ENCODE measurements at regions not wholly inside any gene's neighbourhood (a gene's known extent, or its start where the extent isn't known, plus 50 kb on each side); places are given as distances from the start of the nearest gene placed in this dataset.
"Not testable (repeated sequence)": the region's sequence is repeated elsewhere in the genome, so short reads cannot be mapped to it uniquely, and the experiment has no call there.

DNA sequence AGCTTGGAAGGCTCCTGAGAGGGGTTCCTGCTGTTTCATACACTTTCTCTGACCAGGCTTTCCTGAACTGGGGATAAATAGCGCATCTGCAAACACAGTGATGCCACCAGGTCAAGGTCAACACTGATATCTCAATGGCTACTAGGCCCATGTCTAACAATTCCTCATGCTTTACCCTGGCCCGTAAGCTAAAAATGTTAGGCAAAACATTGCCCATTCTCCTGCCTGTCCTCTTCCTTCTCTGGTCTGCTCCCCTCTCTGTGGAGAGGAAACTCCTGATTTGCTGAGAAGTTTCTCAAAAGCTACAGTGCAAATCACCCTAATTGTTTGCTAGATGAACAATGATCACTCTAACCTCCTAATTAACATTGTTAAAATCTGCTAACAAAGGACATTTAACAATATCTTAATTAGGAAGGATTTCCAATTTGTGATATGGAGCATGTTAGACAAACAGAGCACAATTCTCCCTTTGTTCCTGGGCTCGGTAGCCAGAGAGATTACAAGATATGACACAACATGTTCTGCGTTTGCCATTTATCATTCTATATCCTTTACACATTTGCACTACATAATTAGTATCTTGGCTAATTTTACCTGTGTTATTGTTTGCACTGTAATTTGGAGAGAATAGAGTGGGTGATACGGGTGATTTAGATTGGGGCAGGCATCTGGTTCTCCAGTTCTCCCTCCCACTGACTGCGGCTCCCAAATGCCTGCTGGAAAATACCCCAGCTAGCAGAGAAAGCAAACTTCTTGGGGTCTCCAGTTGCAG is 266.8 kb downstream of the CD83 start:
- in situ Hi-C loops (cut with MboI; ENCODE audit: low sequenced_read_pairs), result no loop called here

DNA sequence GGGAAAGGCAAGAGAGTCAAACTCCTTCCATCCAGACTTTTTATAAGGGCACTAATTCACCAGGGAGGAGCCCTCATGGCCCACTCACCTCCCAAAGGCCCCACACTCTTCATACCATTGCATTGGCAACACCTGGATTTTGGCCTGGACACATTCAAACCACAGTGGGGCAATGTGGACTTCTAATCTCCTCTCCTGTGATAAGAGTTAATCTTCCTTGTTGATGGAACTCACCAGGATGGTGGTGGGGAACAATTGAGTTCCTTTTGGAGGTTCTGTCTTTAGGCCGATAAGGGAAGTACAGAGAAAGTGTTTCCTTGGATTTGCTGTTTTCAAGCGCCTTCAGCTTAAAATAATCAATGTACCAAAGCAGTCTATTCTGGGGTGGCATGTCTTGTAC is 268.7 kb downstream of the CD83 start:
- in situ Hi-C loops (cut with MboI; ENCODE audit: low sequenced_read_pairs), result no loop called here

DNA sequence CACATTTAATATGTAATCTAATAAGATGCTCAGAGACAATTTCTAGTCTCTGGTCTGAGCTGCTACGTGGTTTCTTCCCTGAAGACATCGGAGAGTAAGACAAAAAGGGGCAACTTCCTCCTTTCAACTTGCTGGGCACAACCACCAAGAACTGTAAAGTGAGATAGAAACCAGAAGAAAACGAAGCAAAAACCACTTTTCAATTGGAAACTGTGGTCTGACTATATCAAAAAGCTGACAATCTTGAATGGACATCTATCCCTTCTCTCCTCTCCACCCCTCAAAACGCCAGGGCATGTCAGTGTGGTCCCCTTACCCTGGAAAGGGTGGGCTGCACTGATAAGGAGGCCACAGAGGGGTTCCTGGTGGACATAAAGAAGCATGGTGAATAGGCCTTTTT is 269.1 kb downstream of the CD83 start:
- in situ Hi-C loops (cut with MboI; ENCODE audit: low sequenced_read_pairs), result no loop called here

DNA sequence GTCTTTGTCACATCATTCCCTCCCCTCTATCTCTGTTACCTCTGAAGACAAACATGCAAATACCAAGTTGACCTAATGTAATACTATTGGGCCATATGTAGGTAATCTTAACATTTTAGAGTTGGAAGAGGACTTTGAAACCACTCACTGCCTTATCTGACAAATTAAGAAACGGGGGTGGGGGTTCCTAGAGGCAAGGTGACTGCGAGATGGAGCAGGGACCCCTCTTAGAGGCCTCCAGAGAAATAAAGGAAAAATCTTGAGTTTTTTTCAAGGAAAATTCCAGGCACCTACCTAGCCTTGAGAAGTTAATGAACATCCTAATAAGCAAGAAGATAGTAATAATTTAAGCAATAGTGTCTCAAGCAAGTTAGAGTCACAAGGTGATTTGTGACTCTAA is 270.8 kb downstream of the CD83 start:
- in situ Hi-C loops (cut with MboI; ENCODE audit: low sequenced_read_pairs), result no loop called here

DNA sequence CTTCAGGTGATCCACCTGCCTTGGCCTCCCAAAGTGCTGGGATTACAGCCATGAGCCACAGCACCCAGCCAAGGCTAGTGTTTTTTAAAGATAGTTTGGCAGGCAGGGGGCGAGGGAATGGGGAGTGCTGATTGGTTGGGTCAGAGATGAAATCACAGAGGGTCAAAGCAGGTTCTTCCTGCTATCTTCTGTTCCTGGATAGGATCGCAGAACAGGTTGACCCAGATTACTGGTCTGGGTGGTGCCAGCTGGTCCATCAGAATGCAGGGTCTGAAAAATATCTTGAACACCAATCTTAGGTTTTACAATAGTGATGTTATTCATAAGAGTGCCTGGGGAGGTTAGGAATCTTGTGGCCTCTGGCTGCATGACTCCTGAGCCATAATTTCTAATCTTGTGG is 272.2 kb downstream of the CD83 start:
- in situ Hi-C loops (cut with MboI; ENCODE audit: low sequenced_read_pairs), result not testable (repeated sequence)

DNA sequence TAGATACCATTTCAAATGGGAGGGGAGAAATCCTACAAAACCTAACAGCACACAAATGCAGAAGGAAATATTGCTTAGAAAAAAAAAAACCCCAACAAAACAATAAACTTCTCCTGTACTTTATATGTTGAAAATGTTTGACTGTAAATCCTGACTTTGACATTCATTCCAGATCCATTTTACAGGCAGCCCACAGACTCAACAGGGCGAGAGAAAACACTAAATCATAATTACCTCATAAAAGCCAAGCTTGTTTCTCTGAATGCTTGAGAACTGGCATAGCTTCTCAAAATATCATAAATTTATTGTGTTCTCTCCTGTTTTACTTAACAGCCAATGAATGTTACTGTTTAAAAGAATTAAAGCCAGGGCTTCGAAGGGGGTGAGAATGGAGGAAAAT is 273.2 kb downstream of the CD83 start:
- in situ Hi-C loops (cut with MboI; ENCODE audit: low sequenced_read_pairs), result no loop called here

DNA sequence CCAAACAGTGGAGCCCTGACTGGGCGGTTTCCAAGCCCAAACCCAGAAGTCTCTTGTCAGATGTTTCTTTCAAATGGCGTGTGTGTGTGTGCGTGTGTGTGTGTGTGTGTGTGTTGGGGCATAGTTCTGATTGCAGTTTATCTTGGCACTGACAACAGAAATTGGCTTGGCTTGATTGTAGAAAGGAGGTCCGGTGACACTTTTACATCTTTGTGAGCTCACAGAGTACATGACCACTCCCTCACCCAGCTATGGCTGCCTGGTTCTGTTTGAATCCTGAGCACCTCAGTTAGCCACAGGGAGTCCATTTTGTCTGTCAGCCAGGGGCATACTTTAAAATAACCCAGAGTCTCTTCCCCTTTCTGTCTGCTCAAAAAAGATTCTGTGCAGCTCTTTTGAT is 276.3 kb downstream of the CD83 start:
- in situ Hi-C loops (cut with MboI; ENCODE audit: low sequenced_read_pairs), result no loop called here

DNA sequence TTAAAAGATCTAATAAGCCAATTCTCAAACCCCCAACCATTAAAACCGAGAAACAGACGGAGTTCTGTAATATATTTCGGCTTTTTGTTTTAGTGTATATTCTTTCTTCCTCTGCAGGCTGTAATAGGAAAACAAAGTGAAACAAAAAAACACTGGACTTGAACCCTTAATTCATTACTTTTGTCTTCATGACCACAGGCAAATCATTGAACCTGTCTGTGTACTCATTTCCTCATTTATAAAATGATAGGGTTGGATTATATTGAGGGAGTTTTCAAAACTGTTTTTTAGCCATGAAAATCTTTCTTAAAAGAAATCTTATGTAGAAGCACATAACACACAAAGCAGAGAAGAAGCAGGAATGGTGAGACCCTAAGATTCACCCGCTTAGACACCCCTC is 278.8 kb downstream of the CD83 start:
- in situ Hi-C loops (cut with MboI; ENCODE audit: low sequenced_read_pairs), result no loop called here

DNA sequence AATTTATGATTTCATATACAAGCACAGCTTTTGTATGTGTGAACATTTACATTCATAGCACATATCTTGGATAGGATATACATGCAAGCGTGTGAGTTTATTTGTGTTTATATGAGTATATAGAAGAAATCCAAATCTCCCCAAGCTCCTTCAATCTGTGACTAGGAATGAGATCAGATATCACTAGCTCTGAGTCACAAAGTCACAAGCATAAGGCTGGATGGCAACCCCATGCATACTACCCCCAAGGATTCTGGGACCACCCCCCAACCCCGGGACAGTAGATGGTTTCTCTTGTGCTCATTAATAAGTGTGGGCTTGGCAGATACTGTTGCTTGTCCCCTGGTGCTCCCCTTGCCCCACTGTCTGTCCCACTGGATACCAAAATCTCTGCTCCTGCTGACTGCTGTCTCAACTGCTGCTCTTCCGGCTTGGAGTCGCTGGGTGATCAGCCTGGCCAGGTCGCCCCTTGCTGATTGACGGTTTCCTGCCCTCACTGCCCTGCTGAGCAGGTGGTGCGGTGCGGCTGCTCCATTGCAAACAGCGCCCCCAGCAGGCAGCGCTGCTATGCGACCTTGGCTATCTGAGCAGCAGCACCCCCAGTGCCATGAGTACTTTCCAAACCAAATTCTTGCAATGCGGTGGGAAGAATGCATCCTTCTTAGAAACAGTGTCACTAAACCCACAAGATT is 279.4 kb downstream of the CD83 start:
- in situ Hi-C loops (cut with MboI; ENCODE audit: low sequenced_read_pairs), result no loop called here

DNA sequence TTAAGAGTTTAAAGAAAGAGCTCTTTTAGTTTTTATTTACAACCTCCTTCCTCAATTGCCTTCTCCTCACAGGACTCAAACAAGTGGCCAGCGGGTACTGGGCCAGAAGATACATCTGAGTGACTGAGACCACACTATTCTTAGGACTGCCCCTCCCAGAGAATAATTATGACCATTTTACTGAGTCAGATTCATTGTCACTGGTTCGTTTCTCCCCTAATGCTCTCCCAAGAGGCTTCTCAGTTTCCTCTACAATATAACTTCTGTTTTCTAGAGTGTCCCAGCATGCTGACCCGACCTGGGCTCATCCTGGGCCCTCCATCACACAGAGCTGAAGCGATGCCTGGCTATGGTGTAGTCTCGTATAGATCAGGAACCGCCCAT is 279.9 kb downstream of the CD83 start:
- in situ Hi-C loops (cut with MboI; ENCODE audit: low sequenced_read_pairs), result no loop called here

DNA sequence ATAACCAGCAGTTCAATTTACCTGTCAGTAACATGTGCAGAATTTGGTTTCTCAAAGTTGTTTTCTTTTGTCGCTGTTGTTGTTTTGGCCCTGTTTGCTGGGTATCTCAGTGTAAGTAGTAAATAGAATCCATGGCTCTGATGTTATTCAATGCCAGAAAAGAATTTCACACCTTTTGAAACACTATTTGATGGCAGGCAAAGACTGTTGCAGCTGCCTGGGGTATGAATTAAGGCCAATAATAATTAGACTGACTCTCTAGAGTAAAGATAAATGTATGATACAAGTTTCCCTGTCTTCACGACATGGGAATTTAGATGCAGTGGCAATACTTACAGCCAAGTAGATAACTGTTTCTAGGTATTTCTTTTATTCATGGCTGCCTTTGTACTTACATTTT is 281.4 kb downstream of the CD83 start:
- in situ Hi-C loops (cut with MboI; ENCODE audit: low sequenced_read_pairs), result no loop called here

DNA sequence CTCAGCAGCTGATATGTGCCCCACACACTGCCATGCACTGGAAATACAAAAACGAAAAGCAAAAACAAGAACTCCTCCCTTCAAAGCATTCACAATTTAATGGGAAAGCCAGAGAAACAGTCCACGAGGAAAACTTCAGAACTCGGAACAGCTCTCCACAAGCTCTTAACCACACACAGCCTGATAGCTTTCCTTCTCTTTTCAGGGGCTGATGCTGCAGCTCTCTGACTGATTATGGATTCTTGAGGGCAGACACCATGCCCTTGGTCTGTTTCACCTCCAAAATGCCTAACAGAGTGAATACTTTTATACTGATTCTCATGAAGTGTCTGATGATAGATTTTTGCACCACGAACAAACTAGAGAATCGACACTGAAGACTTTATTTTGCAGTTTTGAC is 282.1 kb downstream of the CD83 start:
- in situ Hi-C loops (cut with MboI; ENCODE audit: low sequenced_read_pairs), result no loop called here

DNA sequence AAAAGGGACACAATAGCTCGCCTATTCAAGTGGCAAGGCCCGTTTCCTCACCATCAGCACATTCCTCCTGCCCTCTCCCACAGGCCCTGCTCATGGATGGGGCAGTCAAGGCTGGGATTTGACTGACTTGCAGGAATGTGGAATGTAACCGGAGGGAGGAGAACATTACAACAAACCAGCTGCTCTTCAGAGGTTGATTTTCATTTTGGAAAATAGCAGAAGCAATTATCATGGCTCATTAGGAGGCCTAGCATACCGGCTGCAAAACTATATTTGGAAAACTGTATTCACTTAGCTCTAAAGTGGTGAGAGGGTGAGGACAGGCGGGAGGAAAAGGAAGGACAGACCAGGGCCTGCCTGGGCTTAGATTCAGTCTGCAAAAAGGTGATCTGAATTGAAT is 283.7 kb downstream of the CD83 start:
- in situ Hi-C loops (cut with MboI; ENCODE audit: low sequenced_read_pairs), result no loop called here

DNA sequence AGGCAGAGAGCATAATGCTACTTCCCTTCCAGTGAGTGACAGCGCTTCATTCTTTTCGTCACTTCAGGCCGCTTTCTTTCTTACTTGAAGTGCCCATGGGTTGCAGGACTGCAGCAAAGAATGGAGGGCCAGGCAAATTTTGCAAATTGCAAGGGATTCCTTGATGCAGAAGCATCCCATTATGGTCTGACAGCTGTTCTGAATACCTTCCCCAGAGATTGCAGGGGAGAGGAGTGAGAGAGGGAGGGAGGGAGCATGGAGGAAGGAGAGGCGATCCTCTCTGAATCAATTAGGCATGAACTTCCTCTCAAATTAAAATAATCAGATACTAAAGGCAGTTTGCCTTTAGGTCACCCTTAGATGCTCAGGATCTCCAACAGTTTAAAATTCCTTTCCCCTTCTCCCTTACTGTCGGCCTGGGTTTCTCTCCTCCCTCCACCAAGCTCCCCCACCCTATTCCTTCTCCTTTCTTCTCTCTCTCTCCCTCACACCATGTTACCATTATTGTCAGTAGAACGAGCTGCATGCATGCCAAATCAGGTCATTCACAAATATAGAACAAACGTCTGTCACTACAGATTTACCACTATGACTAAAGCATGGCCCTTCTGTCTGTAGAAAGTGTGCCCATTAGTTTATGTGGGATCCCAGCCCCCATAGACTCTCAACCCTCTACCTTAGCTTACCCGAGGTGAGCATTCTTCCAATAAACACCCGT is 289.2 kb downstream of the CD83 start:
- in situ Hi-C loops (cut with MboI; ENCODE audit: low sequenced_read_pairs), result no loop called here

DNA sequence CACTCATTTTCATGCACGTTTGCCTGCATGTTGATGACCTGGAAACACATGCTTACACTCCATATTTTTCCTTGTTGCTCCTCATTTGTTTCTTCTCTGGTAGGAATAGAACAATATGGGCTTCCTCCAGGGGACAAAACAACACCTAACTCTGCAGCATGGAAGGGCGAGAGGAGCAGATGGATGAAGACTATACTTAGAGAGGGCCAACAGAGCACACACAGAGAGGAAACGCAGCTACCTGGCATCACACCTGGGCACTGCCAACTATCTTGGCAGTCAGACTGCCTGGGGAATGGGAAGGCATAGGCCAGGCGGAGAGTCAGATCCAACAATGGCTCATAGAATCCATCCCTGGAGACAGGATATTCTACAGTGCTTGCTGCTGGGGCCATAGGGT is 290.9 kb downstream of the CD83 start:
- in situ Hi-C loops (cut with MboI; ENCODE audit: low sequenced_read_pairs), result no loop called here

DNA sequence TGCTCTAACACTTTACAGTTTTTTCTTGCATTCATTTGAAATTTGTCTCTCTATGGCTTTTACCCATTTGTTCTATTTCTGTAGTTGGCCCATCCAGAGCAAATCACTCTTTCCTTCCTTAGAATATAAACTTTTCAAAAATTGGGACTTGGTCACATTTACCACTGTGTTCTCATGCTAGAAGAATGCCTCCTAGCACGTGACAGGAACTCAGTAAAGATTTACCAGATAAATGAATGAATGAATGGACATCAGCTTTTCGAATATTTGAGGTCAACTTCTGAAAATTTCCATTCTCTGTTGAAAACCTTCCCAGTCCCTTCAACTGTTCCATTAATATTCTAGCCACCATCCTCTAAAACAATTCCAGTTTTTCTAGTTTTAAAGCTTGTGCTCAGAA is 294.5 kb downstream of the CD83 start:
- in situ Hi-C loops (cut with MboI; ENCODE audit: low sequenced_read_pairs), result no loop called here

DNA sequence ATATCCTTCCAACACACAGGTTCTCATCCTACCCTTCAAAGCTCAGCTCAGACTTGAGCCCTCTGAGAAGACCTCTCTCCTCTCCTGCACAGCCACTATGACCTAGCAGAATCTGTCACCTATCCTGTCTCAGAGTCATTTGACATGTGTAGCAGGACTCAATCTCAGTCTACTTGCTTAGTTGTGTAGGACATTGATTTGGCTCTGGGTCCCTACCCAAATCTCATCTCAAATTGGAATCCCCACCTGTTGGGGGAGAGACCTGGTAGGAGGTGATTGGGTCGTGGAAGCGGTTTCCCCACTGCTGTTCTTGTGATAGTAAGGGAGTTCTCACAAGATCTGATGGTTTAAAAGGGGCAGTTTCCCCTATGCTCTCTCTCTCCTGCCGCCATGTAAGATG is 297.9 kb downstream of the CD83 start:
- in situ Hi-C loops (cut with MboI; ENCODE audit: low sequenced_read_pairs), result no loop called here

DNA sequence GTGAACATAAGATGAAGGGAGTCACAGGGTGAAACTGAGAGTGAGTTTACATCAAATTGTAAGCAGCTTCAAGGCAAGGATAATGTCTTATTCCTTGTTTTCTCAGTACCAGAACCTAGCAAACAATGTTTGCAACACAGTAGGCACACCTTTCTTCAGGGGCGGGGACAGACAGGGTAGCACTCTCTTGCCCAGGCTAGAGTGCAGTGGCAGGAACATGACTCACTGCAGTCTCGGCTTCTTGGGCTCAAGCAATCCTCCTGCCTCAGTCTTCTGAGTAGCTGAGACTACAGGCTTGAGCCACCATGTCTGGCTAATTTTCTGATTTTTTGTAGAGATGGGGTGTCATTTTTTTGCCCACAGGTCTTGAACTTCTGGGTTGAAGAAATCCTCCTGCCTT is 299.8 kb downstream of the CD83 start:
- in situ Hi-C loops (cut with MboI; ENCODE audit: low sequenced_read_pairs), result no loop called here

DNA sequence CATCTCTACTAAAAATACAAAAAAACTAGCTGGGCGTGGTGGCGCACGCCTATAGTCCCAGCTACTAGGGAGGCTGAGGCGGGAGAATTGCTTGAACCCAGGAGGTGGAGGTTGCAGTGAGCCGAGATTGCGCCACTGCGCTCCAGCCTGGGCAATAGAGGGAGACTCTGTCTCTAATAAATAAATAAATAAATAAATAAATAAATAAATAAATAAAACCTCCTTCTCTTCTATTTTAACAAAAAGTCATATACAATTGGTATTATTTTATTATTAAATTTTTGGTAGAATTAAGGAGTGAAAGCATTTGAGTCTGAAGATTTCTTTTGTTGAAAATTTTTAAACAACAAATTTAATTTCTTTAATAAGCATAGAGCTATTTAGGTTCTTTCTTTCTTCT is 301.7 kb downstream of the CD83 start:
- in situ Hi-C loops (cut with MboI; ENCODE audit: low sequenced_read_pairs), result not testable (repeated sequence)

DNA sequence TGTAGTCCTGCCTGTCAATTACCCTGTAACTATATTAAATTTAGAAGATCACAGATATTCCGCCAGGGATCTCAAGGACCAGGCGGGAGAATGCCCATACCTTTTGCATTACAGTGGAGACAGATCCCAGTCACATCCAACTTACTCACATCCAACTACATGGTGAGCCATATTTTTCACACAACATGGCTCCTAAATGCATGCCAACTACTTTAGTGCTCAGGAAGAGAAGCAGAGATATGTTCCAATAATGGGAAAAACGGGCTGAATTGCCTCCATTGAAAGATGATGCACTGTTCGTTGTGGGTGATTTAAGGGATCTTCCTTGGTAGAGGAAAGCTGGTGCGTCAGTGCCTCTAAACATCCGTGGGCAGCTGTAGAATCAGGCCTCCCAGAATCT is 304.5 kb downstream of the CD83 start:
- in situ Hi-C loops (cut with MboI; ENCODE audit: low sequenced_read_pairs), result no loop called here

DNA sequence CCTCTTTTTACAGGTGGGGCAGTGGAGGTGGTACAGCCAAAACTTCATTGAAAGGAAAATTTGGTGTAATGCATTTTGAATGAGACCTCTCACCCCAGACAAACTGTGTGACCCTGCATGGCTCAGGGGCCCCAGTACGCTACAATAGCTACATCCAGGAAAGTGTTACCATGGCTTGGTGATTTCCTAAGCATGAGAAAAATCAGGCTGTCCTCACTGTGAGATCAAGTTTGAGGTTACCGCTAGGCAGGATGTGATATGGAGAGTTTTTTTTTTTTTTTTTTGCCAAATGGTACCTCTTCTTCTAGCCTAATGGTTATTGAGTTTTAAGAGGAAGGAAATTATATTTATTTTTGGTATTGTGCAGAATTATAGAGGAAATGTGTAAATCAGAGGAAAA is 305.3 kb downstream of the CD83 start:
- in situ Hi-C loops (cut with MboI; ENCODE audit: low sequenced_read_pairs), result no loop called here

DNA sequence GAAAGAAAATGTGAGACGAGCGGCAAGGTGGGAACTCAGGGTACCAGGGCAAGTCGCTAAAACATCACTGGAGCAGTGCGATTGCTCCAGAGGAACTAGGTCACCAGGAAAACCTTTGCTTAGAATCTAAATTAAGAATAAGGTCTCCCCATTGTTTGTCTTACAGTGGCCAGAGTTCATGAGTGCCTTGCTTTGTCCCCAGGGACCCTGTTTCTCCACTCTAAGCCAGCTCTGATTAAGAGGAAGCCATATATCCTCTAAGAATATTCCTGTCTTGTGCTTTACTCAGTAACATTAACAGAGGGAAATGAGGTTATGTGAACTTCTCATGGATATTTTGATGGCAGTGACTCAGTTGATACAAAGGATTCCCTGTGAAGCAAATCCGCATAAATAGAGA is 305.8 kb downstream of the CD83 start:
- in situ Hi-C loops (cut with MboI; ENCODE audit: low sequenced_read_pairs), result no loop called here
